ENCODE measurements at regions not wholly inside any gene's neighbourhood (a gene's known extent, or its start where the extent isn't known, plus 50 kb on each side); places are given as distances from the start of the nearest gene placed in this dataset.

- no peak overlapping the region for H3K4me3 ChIP-seq (ENCODE audit: control insufficient read depth in 2 of 3, extremely low read depth in 1 of 3, insufficient read depth in 2 of 3, low read depth in 1 of 3, low read length in 3 of 3)
- no peaks in the 10 kb centered on the region for H3K9me3 ChIP-seq (ENCODE audit: control insufficient read depth, low read depth, low read length)
- H3K9me1 ChIP-seq (ENCODE audit: control insufficient read depth, extremely low read depth, insufficient read depth, low read length) = no peaks in the 10 kb centered on the region
- H3K9ac ChIP-seq (ENCODE audit: control insufficient read depth, extremely low read depth, insufficient read depth, low read length) = no peak overlapping the region
- FAIRE-seq = no peak
- no peaks in the 10 kb centered on the region for H4K20me1 ChIP-seq (ENCODE audit: control insufficient read depth, extremely low read depth, insufficient read depth, low read length)
- dilution Hi-C loops (cut with MboI; ENCODE audit: extremely low pct_ligation_motif_present, low sequenced_read_pairs) = no loop called here
- H2AFZ ChIP-seq (ENCODE audit: control insufficient read depth, low read length) = no peak overlapping the region
- peaks cover 7% of the 10 kb centered on the region for H3K27me3 ChIP-seq (ENCODE audit: control insufficient read depth, extremely low read depth, insufficient read depth, low read length)
- no peak overlapping the region for H3K4me2 ChIP-seq (ENCODE audit: control insufficient read depth, extremely low read depth, insufficient read depth, low read depth, low read length)
- TF ChIP-seq CTCF (optimal IDR thresholded peaks at IDR 0.05 in 1 of 3, IDR thresholded peaks at IDR 0.05 in 1 of 3, conservative IDR thresholded peaks at IDR 0.05 in 1 of 3; ENCODE audit: extremely low read depth in 1 of 3, insufficient read depth in 2 of 3, low read length in 3 of 3) = no peak
- no peak for TF ChIP-seq EZH2 (IDR thresholded peaks at IDR 0.05; ENCODE audit: low read length)
- no peak for DNase-seq (ENCODE audit: low read depth, low spot score)
- H3K36me3 ChIP-seq (ENCODE audit: control insufficient read depth in 2 of 2, extremely low read depth in 1 of 2, insufficient read depth in 2 of 2, low read length in 2 of 2) = no peaks in the 10 kb centered on the region
- no peaks in the 10 kb centered on the region for H3K79me2 ChIP-seq (ENCODE audit: control insufficient read depth, insufficient read depth, low read length)
- no peaks in the 10 kb centered on the region for H3K4me1 ChIP-seq (ENCODE audit: control insufficient read depth, extremely low read depth, insufficient read depth, low read length)
- H3K27ac ChIP-seq (ENCODE audit: control insufficient read depth, insufficient read depth, low read length) = no peak overlapping the region
These were observed 527.7 kb downstream of the TNS1 start for GRCh38 chr2:217475101-217475500.

- FAIRE-seq (no peak), DNase-seq (ENCODE audit: low read depth, low spot score) (no peak)
- H3K4me3 ChIP-seq (ENCODE audit: control insufficient read depth in 2 of 3, extremely low read depth in 1 of 3, insufficient read depth in 2 of 3, low read depth in 1 of 3, low read length in 3 of 3) = no peak overlapping the region
- H3K9ac ChIP-seq (ENCODE audit: control insufficient read depth, extremely low read depth, insufficient read depth, low read length) = no peak overlapping the region
- no peak overlapping the region for H3K27ac ChIP-seq (ENCODE audit: control insufficient read depth, insufficient read depth, low read length)
- no peaks in the 10 kb centered on the region for H4K20me1 ChIP-seq (ENCODE audit: control insufficient read depth, extremely low read depth, insufficient read depth, low read length)
- peaks cover 7% of the 10 kb centered on the region for H3K27me3 ChIP-seq (ENCODE audit: control insufficient read depth, extremely low read depth, insufficient read depth, low read length)
- no peaks in the 10 kb centered on the region for H3K4me1 ChIP-seq (ENCODE audit: control insufficient read depth, extremely low read depth, insufficient read depth, low read length)
- no peak overlapping the region for H3K4me2 ChIP-seq (ENCODE audit: control insufficient read depth, extremely low read depth, insufficient read depth, low read depth, low read length)
- no peaks in the 10 kb centered on the region for H3K36me3 ChIP-seq (ENCODE audit: control insufficient read depth in 2 of 2, extremely low read depth in 1 of 2, insufficient read depth in 2 of 2, low read length in 2 of 2)
- no peaks in the 10 kb centered on the region for H3K9me1 ChIP-seq (ENCODE audit: control insufficient read depth, extremely low read depth, insufficient read depth, low read length)
- dilution Hi-C loops (cut with MboI; ENCODE audit: extremely low pct_ligation_motif_present, low sequenced_read_pairs) = no loop called here
- H3K79me2 ChIP-seq (ENCODE audit: control insufficient read depth, insufficient read depth, low read length) = no peaks in the 10 kb centered on the region
- H3K9me3 ChIP-seq (ENCODE audit: control insufficient read depth, low read depth, low read length) = no peaks in the 10 kb centered on the region
- TF ChIP-seq CTCF (optimal IDR thresholded peaks at IDR 0.05 in 1 of 3, IDR thresholded peaks at IDR 0.05 in 1 of 3, conservative IDR thresholded peaks at IDR 0.05 in 1 of 3; ENCODE audit: extremely low read depth in 1 of 3, insufficient read depth in 2 of 3, low read length in 3 of 3) = no peak
- TF ChIP-seq EZH2 (IDR thresholded peaks at IDR 0.05; ENCODE audit: low read length) = no peak
- no peak overlapping the region for H2AFZ ChIP-seq (ENCODE audit: control insufficient read depth, low read length)
These were observed 531.5 kb downstream of the TNS1 start for GRCh38 chr2:217471319-217471718.

Measured in keratinocyte (primary cell).